IMR-90 (cell line): ENCODE measurements at regions not wholly inside any gene's neighbourhood (a gene's known extent, or its start where the extent isn't known, plus 50 kb on each side); places are given as distances from the start of the nearest gene placed in this dataset.

Experiments
- ATAC-seq: fragments of 200-7000 bp; cut with Tn5 transposase; 2 replicates; pipeline ENCODE4 v1.9.1; 2020; ENCODE audit warnings: low read depth, mild to moderate bottlenecking, moderate library complexity
- BruUV-seq: library from RNA; stranded (reverse); fragments of 400-500 nt; replicated peaks from 2 replicates; lab custom pipeline; 2021; lab: Mats Ljungman, UMichigan
- CTCF ChIA-PET: fragments of 300-600 bp; formaldehyde crosslinking; extraction: SDS; loops from one replicate; lab custom pipeline; 2021; ENCODE audit warnings: antibody characterized with exemption; lab: Yijun Ruan, JAX
- POLR2A ChIA-PET: fragments of 300-600 bp; sonication (Branson Sonifier 250); formaldehyde crosslinking; loops from one replicate; lab custom pipeline; 2022; ENCODE audit warnings: antibody characterized with exemption; ENCODE audit not compliant: unreplicated experiment; lab: Charles Lee
- DNase-seq: peaks from one replicate; pipeline ENCODE4 v3.0.0; 2013
- H2AFZ ChIP-seq: replicated peaks from 2 replicates; pipeline ENCODE3; 2013; ENCODE audit warnings: low read length, mild to moderate bottlenecking; ENCODE audit not compliant: poor library complexity
- H2AK5ac ChIP-seq: 2 replicates; pipeline ENCODE4 v1.6.1; 2013; ENCODE audit warnings: low read depth, low read length, inconsistent platforms
- H2AK9ac ChIP-seq: replicated peaks from 2 replicates; pipeline ENCODE3; 2013; ENCODE audit warnings: mild to moderate bottlenecking, low read depth, low read length, moderate library complexity; ENCODE audit not compliant: poor library complexity
- H2BK120ac ChIP-seq: 2 replicates; pipeline ENCODE4 v1.6.1; 2013; ENCODE audit warnings: low read depth, low read length, inconsistent platforms
- H2BK15ac ChIP-seq: 3 replicates; pipeline ENCODE4 v1.6.1; 2013; ENCODE audit warnings: low read depth, low read length, inconsistent platforms
- H2BK20ac ChIP-seq: 2 replicates; pipeline ENCODE4 v1.6.1; 2013; ENCODE audit warnings: low read depth, mild to moderate bottlenecking, inconsistent platforms, low read length, moderate library complexity
- H2BK5ac ChIP-seq: 2 replicates; pipeline ENCODE4 v1.6.1; 2013; ENCODE audit warnings: mild to moderate bottlenecking, low read depth, low read length, inconsistent platforms; ENCODE audit not compliant: poor library complexity, severe bottlenecking
- H3K14ac ChIP-seq: replicated peaks from 2 replicates; pipeline ENCODE4 v1.6.1; 2013; ENCODE audit warnings: low read depth, low read length, inconsistent platforms
- H3K18ac ChIP-seq: 2 replicates; pipeline ENCODE4 v1.6.1; 2013; ENCODE audit warnings: low read depth, low read length, control low read depth
- H3K23ac ChIP-seq: 2 replicates; pipeline ENCODE4 v1.6.1; 2013; ENCODE audit warnings: low read depth, low read length, inconsistent platforms
- H3K27ac ChIP-seq: 2 replicates; pipeline ENCODE4 v1.5.1; 2013; ENCODE audit warnings: mild to moderate bottlenecking, control low read depth, low read length; ENCODE audit not compliant: insufficient read depth
- H3K27me3 ChIP-seq: 2 replicates; pipeline ENCODE4 v1.6.1; 2013; ENCODE audit warnings: low read length; ENCODE audit not compliant: control insufficient read depth, insufficient read depth
- H3K36me3 ChIP-seq: 2 replicates; pipeline ENCODE4 v1.6.1; 2013; ENCODE audit warnings: low read length, mixed read lengths; ENCODE audit not compliant: control insufficient read depth, insufficient read depth
- H3K4ac ChIP-seq: 2 replicates; pipeline ENCODE4 v1.6.1; 2013; ENCODE audit warnings: low read depth, low read length, inconsistent platforms
- H3K4me1 ChIP-seq: 2 replicates; pipeline ENCODE4 v1.6.1; 2013; ENCODE audit warnings: low read length, mixed read lengths; ENCODE audit not compliant: control insufficient read depth, insufficient read depth
- H3K4me2 ChIP-seq: 2 replicates; pipeline ENCODE4 v1.6.1; 2013; ENCODE audit warnings: low read depth, mild to moderate bottlenecking, control low read depth, low read length, moderate library complexity
- H3K4me3 ChIP-seq: 2 replicates; pipeline ENCODE4 v1.5.1; 2013; ENCODE audit warnings: low read depth, mild to moderate bottlenecking, control low read depth, low read length, moderate library complexity; ENCODE audit not compliant: insufficient read depth
- H3K56ac ChIP-seq: 2 replicates; pipeline ENCODE4 v1.6.1; 2013; ENCODE audit warnings: low read length, inconsistent platforms; ENCODE audit not compliant: insufficient read depth; ENCODE audit errors: extremely low read depth
- H3K79me1 ChIP-seq, 2 experiments: 2 replicates each; pipeline ENCODE4 v1.6.1; 2013; ENCODE audit warnings: low read length in 2 of 2, inconsistent platforms in 1 of 2, low read depth in 1 of 2
- H3K9ac ChIP-seq: 2 replicates; pipeline ENCODE4 v1.6.1; 2013; ENCODE audit warnings: low read depth, low read length, control low read depth
- H3K9me1 ChIP-seq: 2 replicates; pipeline ENCODE4 v1.6.1; 2013; ENCODE audit warnings: low read length, inconsistent platforms; ENCODE audit not compliant: insufficient read depth
- H3K9me3 ChIP-seq: 2 replicates; pipeline ENCODE4 v1.6.1; 2013; ENCODE audit warnings: low read length; ENCODE audit not compliant: control insufficient read depth, insufficient read depth
- H4K20me1 ChIP-seq: 2 replicates; pipeline ENCODE4 v1.6.1; 2013; ENCODE audit warnings: low read length, inconsistent platforms; ENCODE audit not compliant: insufficient read depth
- H4K5ac ChIP-seq: 2 replicates; pipeline ENCODE4 v1.6.1; 2013; ENCODE audit warnings: mild to moderate bottlenecking, low read depth, low read length, control low read depth
- H4K8ac ChIP-seq, 2 experiments: 2 replicates each; pipeline ENCODE4 v1.6.1; 2013; ENCODE audit warnings: low read depth in 2 of 2, low read length in 2 of 2, control low read depth in 1 of 2, inconsistent platforms in 1 of 2
- H4K91ac ChIP-seq: 2 replicates; pipeline ENCODE4 v1.6.1; 2013; ENCODE audit warnings: low read depth, low read length, inconsistent platforms; ENCODE audit not compliant: insufficient read depth
- NFE2L2 ChIP-seq: fragments of 150-350 bp; IDR thresholded peaks from 2 replicates; pipeline ENCODE4 v1.6.1; 2016; ENCODE audit warnings: low read depth, mild to moderate bottlenecking, low read length
- WGBS, 2 experiments: methylation state at CpG; one replicate each; pipeline versions ENCODE4 v1.1.5 to v1.1.7; 2013; ENCODE audit warnings: missing lambda C conversion rate in 2 of 2; ENCODE audit not compliant: insufficient read length in 1 of 2; ENCODE audit errors: extremely low coverage in 2 of 2; 5-methylcytosine and 5-hydroxymethylcytosine counted together
- dilution Hi-C: fragments of 300-500 bp; cut with HindIII; formaldehyde crosslinking; loops from one replicate; pipeline ENCODE4 v1.14.3; 2018; ENCODE audit warnings: low sequenced_read_pairs; ENCODE audit not compliant: unreplicated experiment
- in situ Hi-C: fragments of 300-500 bp; cut with MboI; formaldehyde crosslinking; loops from 3 replicates; pipeline ENCODE4 v1.14.3; 2019; ENCODE audit warnings: low sequenced_read_pairs, inconsistent platforms, mixed read lengths
- intact Hi-C: fragments of 100-400 bp; cut with micrococcal nuclease; formaldehyde crosslinking; loops from 2 replicates; pipeline ENCODE4 v1.10.0; 2022
- TF ChIP-seq, protein P1 (sequence below): fragments of 150-350 bp; IDR thresholded peaks from 2 replicates; pipeline ENCODE4 v1.6.1; 2016; ENCODE audit warnings: low read depth, mild to moderate bottlenecking, low read length, moderate library complexity, borderline replicate concordance
- TF ChIP-seq, protein P2 (sequence below): fragments of 150-350 bp; IDR thresholded peaks from 2 replicates; pipeline ENCODE4 v1.6.1; 2017; ENCODE audit warnings: mild to moderate bottlenecking, antibody characterized with exemption, low read length, low read depth

GRCh38 chr3:180467177-180467576, 134.8 kb upstream of the TTC14 start:
- H2BK5ac ChIP-seq, result no peak overlapping the region
- POLR2A ChIA-PET, result no interaction called here
- dilution Hi-C loops (no loop called here), in situ Hi-C loops (no loop called here), intact Hi-C loops (no loop called here)
- H3K14ac ChIP-seq, result no peak overlapping the region
- 0 out of 2 replicates have a peak, but pooled peaks cover 3% of the 10 kb centered on the region for H3K9me3 ChIP-seq
- H3K23ac ChIP-seq, result no peak overlapping the region
- TF ChIP-seq, protein P1, sequence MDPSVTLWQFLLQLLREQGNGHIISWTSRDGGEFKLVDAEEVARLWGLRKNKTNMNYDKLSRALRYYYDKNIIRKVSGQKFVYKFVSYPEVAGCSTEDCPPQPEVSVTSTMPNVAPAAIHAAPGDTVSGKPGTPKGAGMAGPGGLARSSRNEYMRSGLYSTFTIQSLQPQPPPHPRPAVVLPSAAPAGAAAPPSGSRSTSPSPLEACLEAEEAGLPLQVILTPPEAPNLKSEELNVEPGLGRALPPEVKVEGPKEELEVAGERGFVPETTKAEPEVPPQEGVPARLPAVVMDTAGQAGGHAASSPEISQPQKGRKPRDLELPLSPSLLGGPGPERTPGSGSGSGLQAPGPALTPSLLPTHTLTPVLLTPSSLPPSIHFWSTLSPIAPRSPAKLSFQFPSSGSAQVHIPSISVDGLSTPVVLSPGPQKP, result no peak
- TF ChIP-seq, protein P2, sequence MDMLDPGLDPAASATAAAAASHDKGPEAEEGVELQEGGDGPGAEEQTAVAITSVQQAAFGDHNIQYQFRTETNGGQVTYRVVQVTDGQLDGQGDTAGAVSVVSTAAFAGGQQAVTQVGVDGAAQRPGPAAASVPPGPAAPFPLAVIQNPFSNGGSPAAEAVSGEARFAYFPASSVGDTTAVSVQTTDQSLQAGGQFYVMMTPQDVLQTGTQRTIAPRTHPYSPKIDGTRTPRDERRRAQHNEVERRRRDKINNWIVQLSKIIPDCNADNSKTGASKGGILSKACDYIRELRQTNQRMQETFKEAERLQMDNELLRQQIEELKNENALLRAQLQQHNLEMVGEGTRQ, result no peak
- TF ChIP-seq NFE2L2, result no peak
- H2BK120ac ChIP-seq, result no peak overlapping the region
- no peaks in the 10 kb centered on the region for H3K27me3 ChIP-seq
- CTCF ChIA-PET, result no interaction called here
- H2AK5ac ChIP-seq, result no peak overlapping the region
- no peak overlapping the region for H3K18ac ChIP-seq
- H3K56ac ChIP-seq, result no peak overlapping the region
- H2BK20ac ChIP-seq, result no peak overlapping the region
- H3K4me3 ChIP-seq, result no peak overlapping the region
- H4K91ac ChIP-seq, result no peak overlapping the region
- H3K4ac ChIP-seq, result no peak overlapping the region
- H4K20me1 ChIP-seq, result no peaks in the 10 kb centered on the region
- no peak overlapping the region for H3K4me2 ChIP-seq
- H2AFZ ChIP-seq, result no peak overlapping the region
- H2AK9ac ChIP-seq, result no peak overlapping the region
- BruUV-seq, result no TSS peak
- no peak overlapping the region for H3K27ac ChIP-seq
- no peak overlapping the region for H2BK15ac ChIP-seq
- DNase-seq (no peak), ATAC-seq (no peak)
- no peak overlapping the region for H4K5ac ChIP-seq
- no peak overlapping the region for H4K8ac ChIP-seq
- H3K4me1 ChIP-seq, result no peaks in the 10 kb centered on the region
- H3K9ac ChIP-seq, result no peak overlapping the region
- no peaks in the 10 kb centered on the region for H3K79me1 ChIP-seq
- no CpG with 5 or more reads among the region's 1 CpG for WGBS, 2 experiments
- H3K9me1 ChIP-seq, result no peaks in the 10 kb centered on the region
- no peaks in the 10 kb centered on the region for H3K36me3 ChIP-seq
